ENCODE measurements at regions not wholly inside any gene's neighbourhood (a gene's known extent, or its start where the extent isn't known, plus 50 kb on each side); places are given as distances from the start of the nearest gene placed in this dataset.
"Not testable (repeated sequence)": the region's sequence is repeated elsewhere in the genome, so short reads cannot be mapped to it uniquely, and the experiment has no call there.

- peaks cover 13% of the 10 kb centered on the region for H3K36me3 Mint-ChIP-seq
- TF ChIP-seq CTCF (IDR thresholded peaks at IDR 0.05): no peak
- no peak for DNase-seq
- peaks cover 28% of the 10 kb centered on the region for H3K9me3 ChIP-seq (ENCODE audit: control insufficient read depth, insufficient read depth, low read length)
- H3K4me1 ChIP-seq (ENCODE audit: control insufficient read depth, insufficient read depth, low read length): no peaks in the 10 kb centered on the region
- H3K9me3 Mint-ChIP-seq: peaks cover 9 to 14% of the 10 kb centered on the region in 2 donors
- no peak overlapping the region for H3K27ac ChIP-seq (ENCODE audit: low read length)
- no peaks in the 10 kb centered on the region for H3K36me3 ChIP-seq (ENCODE audit: control insufficient read depth, insufficient read depth, low read length)
- ATAC-seq: no peak
- intact Hi-C loops (cut with micrococcal nuclease): no loop called here
- H3K4me1 Mint-ChIP-seq: no peaks in the 10 kb centered on the region
- no peak overlapping the region for H3K4me3 ChIP-seq (ENCODE audit: low read length)
- H3K4me3 Mint-ChIP-seq: no peak overlapping the region
- 95% methylated on average over 20 of the region's 20 CpGs for WGBS (ENCODE audit: insufficient coverage)
- no peak overlapping the region for H3K27ac Mint-ChIP-seq
- no peaks in the 10 kb centered on the region for H3K27me3 ChIP-seq (ENCODE audit: control insufficient read depth, insufficient read depth, low read length)
- no peaks in the 10 kb centered on the region for H3K27me3 Mint-ChIP-seq (ENCODE audit: low read depth in 2 of 2)
These were observed 580.0 kb downstream of the SUCLG1 start for GRCh38 chr2:83879127-83879526.

- H3K27me3 Mint-ChIP-seq (ENCODE audit: low read depth in 2 of 2); DNase-seq; ATAC-seq; H3K4me1 Mint-ChIP-seq; H3K36me3 ChIP-seq (ENCODE audit: control insufficient read depth, insufficient read depth, low read length); H3K4me3 Mint-ChIP-seq; intact Hi-C loops (cut with micrococcal nuclease); H3K4me1 ChIP-seq (ENCODE audit: control insufficient read depth, insufficient read depth, low read length); H3K27ac Mint-ChIP-seq; H3K27me3 ChIP-seq (ENCODE audit: control insufficient read depth, insufficient read depth, low read length); H3K27ac ChIP-seq (ENCODE audit: low read length); H3K4me3 ChIP-seq (ENCODE audit: low read length): not testable (repeated sequence)
- Mint-ChIP-seq H3K9me3 (peaks cover 9 to 11% of the 10 kb centered on the region in 2 donors), H3K36me3 (peaks cover 13% of the 10 kb centered on the region)
- WGBS (ENCODE audit: insufficient coverage): 95% methylated on average over 17 of the region's 17 CpGs
- peaks cover 29% of the 10 kb centered on the region for H3K9me3 ChIP-seq (ENCODE audit: control insufficient read depth, insufficient read depth, low read length)
These were observed 581.8 kb downstream of the SUCLG1 start for GRCh38 chr2:83877261-83877660.

- Histone ChIP-seq H3K9me3 (ENCODE audit: control insufficient read depth, insufficient read depth, low read length) (peaks cover 29% of the 10 kb centered on the region), H3K4me1 (ENCODE audit: control insufficient read depth, insufficient read depth, low read length) (no peaks in the 10 kb centered on the region), H3K36me3 (ENCODE audit: control insufficient read depth, insufficient read depth, low read length) (no peaks in the 10 kb centered on the region), H3K27ac (ENCODE audit: low read length) (no peak overlapping the region), H3K27me3 (ENCODE audit: control insufficient read depth, insufficient read depth, low read length) (no peaks in the 10 kb centered on the region), H3K4me3 (ENCODE audit: low read length) (no peak overlapping the region)
- 93% methylated on average over 14 of the region's 14 CpGs for WGBS (ENCODE audit: insufficient coverage)
- DNase-seq (no peak), ATAC-seq (no peak)
- H3K27ac Mint-ChIP-seq: no peak overlapping the region
- peaks cover 13% of the 10 kb centered on the region for H3K36me3 Mint-ChIP-seq
- no peaks in the 10 kb centered on the region for H3K27me3 Mint-ChIP-seq (ENCODE audit: low read depth in 2 of 2)
- no peak for TF ChIP-seq CTCF (IDR thresholded peaks at IDR 0.05)
- H3K4me3 Mint-ChIP-seq: no peak overlapping the region
- H3K9me3 Mint-ChIP-seq: peaks cover 11% of the 10 kb centered on the region in 2 donors
- no peaks in the 10 kb centered on the region for H3K4me1 Mint-ChIP-seq
- intact Hi-C loops (cut with micrococcal nuclease): no loop called here
These were observed 584.2 kb downstream of the SUCLG1 start for GRCh38 chr2:83874712-83875430.

GRCh38 chr2:83874066-83874465 lies 585.0 kb downstream of the SUCLG1 start:
- H3K9me3 Mint-ChIP-seq: peaks cover 11% of the 10 kb centered on the region in 2 donors

More at GRCh38 chr2:83874066-83874465, 585.0 kb downstream of the SUCLG1 start:
- Histone ChIP-seq H3K27ac (ENCODE audit: low read length) (no peak overlapping the region), H3K4me1 (ENCODE audit: control insufficient read depth, insufficient read depth, low read length) (no peaks in the 10 kb centered on the region), H3K36me3 (ENCODE audit: control insufficient read depth, insufficient read depth, low read length) (no peaks in the 10 kb centered on the region), H3K4me3 (ENCODE audit: low read length) (no peak overlapping the region), H3K27me3 (ENCODE audit: control insufficient read depth, insufficient read depth, low read length) (no peaks in the 10 kb centered on the region), H3K9me3 (ENCODE audit: control insufficient read depth, insufficient read depth, low read length) (peaks cover 26% of the 10 kb centered on the region)
- Mint-ChIP-seq H3K4me1 (no peaks in the 10 kb centered on the region), H3K4me3 (no peak overlapping the region), H3K36me3 (peaks cover 13% of the 10 kb centered on the region), H3K27me3 (ENCODE audit: low read depth in 2 of 2) (no peaks in the 10 kb centered on the region), H3K27ac (no peak overlapping the region)
- intact Hi-C loops (cut with micrococcal nuclease): no loop called here
- WGBS (ENCODE audit: insufficient coverage): 94% methylated on average over 19 of the region's 19 CpGs
- TF ChIP-seq CTCF (IDR thresholded peaks at IDR 0.05): no peak
- no peak for ATAC-seq
- DNase-seq: no peak

All from natural killer cell (primary cell).